Stimulated activated naive B cell treated with anti-CD40 and anti-IgM and Interleukin-4, amounts not matched to agents 10 μg/mL and 1 μg/mL and 100 μg/mL, for 72 hours (primary cell): ENCODE measurements at regions not wholly inside any gene's neighbourhood (a gene's known extent, or its start where the extent isn't known, plus 50 kb on each side); places are given as distances from the start of the nearest gene placed in this dataset.
"Not testable (repeated sequence)": the region's sequence is repeated elsewhere in the genome, so short reads cannot be mapped to it uniquely, and the experiment has no call there.

Experiments
- ATAC-seq, 2 donors: fragments of 150-1000 bp; cut with Tn5 transposase; replicated peaks; 2 replicates each; pipeline ENCODE4 v1.10.0; 2021; ENCODE audit warnings: moderate library complexity in 1 of 2
- DNase-seq: peaks from one replicate; pipeline ENCODE4 v3.0.0; 2021
- H3K27ac Mint-ChIP-seq: one replicate; pipeline ENCODE4 v1.8.0; 2022; ENCODE audit warnings: mild to moderate bottlenecking, mixed read lengths
- H3K27me3 Mint-ChIP-seq, 2 donors: one replicate each; pipeline ENCODE4 v1.8.0; 2022; ENCODE audit warnings: mixed read lengths in 2 of 2
- H3K36me3 Mint-ChIP-seq, 2 donors: one replicate each; pipeline ENCODE4 v1.8.0; 2022; ENCODE audit warnings: mixed read lengths in 2 of 2, mild to moderate bottlenecking in 1 of 2
- H3K4me1 Mint-ChIP-seq, 2 donors: one replicate each; pipeline ENCODE4 v1.8.0; 2022; ENCODE audit warnings: mixed read lengths in 2 of 2, mild to moderate bottlenecking in 1 of 2
- H3K4me3 Mint-ChIP-seq, 2 donors: one replicate each; pipeline ENCODE4 v1.8.0; 2022; ENCODE audit warnings: mild to moderate bottlenecking in 2 of 2, mixed read lengths in 2 of 2, moderate library complexity in 1 of 2
- H3K9me3 Mint-ChIP-seq, 2 donors: one replicate each; pipeline ENCODE4 v1.8.0; 2022; ENCODE audit warnings: mixed read lengths in 2 of 2, mild to moderate bottlenecking in 1 of 2

DNA sequence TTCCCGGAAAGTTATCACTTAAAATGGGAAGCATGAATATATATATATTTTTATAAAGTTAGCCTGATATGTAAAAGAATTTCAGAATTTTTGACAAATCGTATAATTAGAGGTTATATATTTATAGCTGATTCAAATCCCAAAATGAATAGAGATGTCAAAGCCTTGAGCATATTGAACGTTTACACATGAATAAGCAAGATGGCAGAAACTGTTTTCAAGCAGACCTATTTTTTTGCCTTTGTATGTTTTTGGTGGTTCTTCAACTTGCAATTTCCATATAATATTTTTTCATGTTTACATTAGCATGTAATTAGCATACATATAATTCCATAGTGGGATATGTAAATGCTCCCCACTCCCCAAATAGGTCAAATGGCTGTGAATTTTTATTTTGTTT is 189.9 kb downstream of the PRL start:
- Mint-ChIP-seq H3K27me3 (peaks cover 0 to 4% of the 10 kb centered on the region in 2 donors), H3K4me1 (peaks cover 5 to 13% of the 10 kb centered on the region in 2 donors), H3K27ac (no peak overlapping the region), H3K4me3 (no peak overlapping the region), H3K9me3 (peaks cover 7 to 15% of the 10 kb centered on the region in 2 donors), H3K36me3 (peaks cover 4 to 11% of the 10 kb centered on the region in 2 donors)
- DNase-seq (no peak), ATAC-seq (no peak)

DNA sequence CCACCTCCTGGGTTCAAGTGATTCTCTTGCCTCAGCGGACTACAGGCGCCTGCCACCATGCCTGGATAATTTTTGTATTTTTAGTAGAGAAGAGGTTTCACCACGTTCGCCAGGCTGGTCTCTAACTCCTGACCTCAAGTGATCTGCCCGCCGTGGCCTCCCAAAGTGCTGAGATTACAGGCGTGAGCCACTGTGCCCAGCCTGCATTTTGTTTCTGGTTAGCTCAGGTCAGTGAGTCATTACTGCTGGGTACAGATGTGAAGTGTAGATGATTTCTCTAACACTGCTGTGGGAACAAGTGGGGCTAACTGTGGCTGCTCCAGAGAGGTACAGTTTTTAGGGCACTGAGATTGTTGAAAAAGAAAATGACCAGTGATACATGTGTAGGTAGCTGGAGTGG is 188.6 kb downstream of the PRL start:
- Mint-ChIP-seq H3K27me3 (peaks cover 0 to 4% of the 10 kb centered on the region in 2 donors), H3K36me3 (peaks cover 0 to 7% of the 10 kb centered on the region in 2 donors), H3K4me3 (no peak overlapping the region), H3K9me3 (peaks cover 7 to 9% of the 10 kb centered on the region in 2 donors), H3K4me1 (peaks cover under 1 to 2% of the 10 kb centered on the region in 2 donors), H3K27ac (peak overlapping the region; percentile 69)
- ATAC-seq, result no peak
- no peak for DNase-seq

DNA sequence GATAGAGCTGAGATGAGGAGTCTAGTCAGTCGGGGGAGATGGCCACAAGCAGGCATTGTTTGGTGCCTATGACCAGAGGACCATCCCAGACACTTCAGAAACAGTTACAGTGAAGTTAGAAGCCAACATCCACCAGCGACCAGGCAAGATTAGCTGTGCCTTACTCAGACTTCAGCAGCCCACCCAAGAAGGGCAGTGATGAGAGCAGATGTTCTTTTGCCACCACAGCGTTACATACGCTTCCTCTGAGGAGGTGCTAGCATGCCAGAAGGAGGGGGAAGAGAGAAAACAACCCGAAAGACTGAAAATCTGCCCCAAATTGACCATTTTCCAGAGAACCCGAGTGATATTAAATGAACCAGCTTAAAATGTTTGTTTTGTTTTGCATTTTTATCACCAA is 186.8 kb downstream of the PRL start:
- DNase-seq, result no peak
- Mint-ChIP-seq H3K27ac (no peak overlapping the region), H3K27me3 (no peaks in the 10 kb centered on the region), H3K4me1 (no peaks in the 10 kb centered on the region), H3K9me3 (no peaks in the 10 kb centered on the region), H3K36me3 (no peaks in the 10 kb centered on the region), H3K4me3 (no peak overlapping the region)
- no peak for ATAC-seq

DNA sequence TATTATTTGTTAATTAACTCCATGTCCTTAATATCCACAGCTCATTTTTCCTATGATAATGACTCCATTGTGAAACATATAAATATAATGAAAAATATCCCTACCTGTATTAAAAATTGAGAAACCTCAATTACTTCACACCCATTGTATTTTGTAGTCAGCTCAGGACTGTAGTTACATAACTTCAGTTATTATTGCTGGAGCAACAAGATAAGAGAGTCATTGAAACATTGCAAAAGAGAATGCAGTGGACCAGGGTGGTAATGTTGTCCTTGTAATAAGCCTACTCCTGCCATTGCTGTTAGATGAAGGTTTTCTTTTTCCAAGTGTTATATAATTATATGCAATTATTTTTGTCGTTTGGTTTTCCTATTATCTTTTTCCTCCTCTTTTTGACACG is 184.4 kb downstream of the PRL start:
- ATAC-seq (no peak), DNase-seq (no peak)
- no peak overlapping the region for H3K27ac Mint-ChIP-seq
- no peaks in the 10 kb centered on the region for H3K4me1 Mint-ChIP-seq
- H3K9me3 Mint-ChIP-seq, result no peaks in the 10 kb centered on the region
- no peaks in the 10 kb centered on the region for H3K27me3 Mint-ChIP-seq
- H3K36me3 Mint-ChIP-seq, result no peaks in the 10 kb centered on the region
- H3K4me3 Mint-ChIP-seq, result no peak overlapping the region

DNA sequence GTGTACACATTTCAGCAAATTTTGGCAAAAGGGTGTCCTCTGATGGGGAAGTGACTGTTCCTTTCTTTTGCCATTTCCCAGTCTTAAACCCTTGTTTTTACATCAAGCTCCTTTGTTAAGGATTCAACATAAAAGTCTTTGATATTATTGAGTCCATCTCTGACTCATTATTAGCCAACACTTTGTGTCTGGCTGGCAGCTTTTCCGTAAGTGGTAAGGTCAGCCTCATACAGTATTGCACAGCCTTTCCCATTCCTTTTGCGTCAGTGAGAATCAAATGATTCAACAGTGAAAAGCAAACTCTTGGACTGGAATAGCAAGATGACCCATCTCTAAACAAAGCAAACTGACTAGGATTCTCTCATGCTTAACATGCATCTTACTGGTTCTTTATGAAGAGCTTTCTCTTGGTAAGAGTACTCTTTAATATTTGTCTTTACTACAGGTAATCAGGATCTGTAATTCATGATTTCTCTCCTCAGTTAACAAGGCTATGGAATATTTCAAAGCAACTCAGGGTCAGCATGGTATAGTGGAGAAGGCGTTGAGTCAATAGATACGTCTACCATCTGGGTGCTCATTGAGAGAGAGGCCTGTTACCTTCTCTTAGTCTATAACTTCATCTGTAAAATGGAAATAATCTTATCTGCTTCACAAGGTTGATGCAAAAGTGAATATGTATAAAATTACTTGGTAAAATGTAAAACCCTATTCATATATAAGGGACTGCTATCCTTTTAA is 183.6 kb downstream of the PRL start:
- Mint-ChIP-seq H3K27me3 (no peaks in the 10 kb centered on the region), H3K27ac (no peak overlapping the region), H3K4me3 (no peak overlapping the region), H3K9me3 (no peaks in the 10 kb centered on the region), H3K4me1 (no peaks in the 10 kb centered on the region), H3K36me3 (no peaks in the 10 kb centered on the region)
- DNase-seq (no peak), ATAC-seq (no peak)

DNA sequence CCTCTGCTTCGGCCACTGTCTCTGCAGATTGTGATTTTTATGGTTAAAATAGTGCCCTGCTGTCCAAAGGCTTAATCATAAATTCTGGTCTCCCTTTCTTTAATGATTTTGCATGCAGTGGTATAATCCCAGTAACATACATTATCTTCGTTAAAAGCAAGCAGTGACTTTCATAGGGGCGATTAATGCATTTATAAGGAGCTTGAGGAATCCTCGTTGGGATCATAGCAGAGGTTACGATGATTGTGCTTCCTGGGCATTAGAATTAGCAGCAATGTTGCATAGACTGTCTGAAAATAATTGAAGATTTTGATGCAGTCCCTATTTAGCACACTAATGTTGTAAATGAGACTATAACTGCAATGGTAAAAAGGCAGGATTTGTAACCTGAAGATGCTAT is 181.3 kb downstream of the PRL start:
- DNase-seq, result no peak
- no peak overlapping the region for H3K4me3 Mint-ChIP-seq
- H3K27me3 Mint-ChIP-seq, result no peaks in the 10 kb centered on the region
- peaks cover 0 to 8% of the 10 kb centered on the region in 2 donors for H3K9me3 Mint-ChIP-seq
- H3K4me1 Mint-ChIP-seq, result no peaks in the 10 kb centered on the region
- no peak overlapping the region for H3K27ac Mint-ChIP-seq
- ATAC-seq, result no peak
- no peaks in the 10 kb centered on the region for H3K36me3 Mint-ChIP-seq

DNA sequence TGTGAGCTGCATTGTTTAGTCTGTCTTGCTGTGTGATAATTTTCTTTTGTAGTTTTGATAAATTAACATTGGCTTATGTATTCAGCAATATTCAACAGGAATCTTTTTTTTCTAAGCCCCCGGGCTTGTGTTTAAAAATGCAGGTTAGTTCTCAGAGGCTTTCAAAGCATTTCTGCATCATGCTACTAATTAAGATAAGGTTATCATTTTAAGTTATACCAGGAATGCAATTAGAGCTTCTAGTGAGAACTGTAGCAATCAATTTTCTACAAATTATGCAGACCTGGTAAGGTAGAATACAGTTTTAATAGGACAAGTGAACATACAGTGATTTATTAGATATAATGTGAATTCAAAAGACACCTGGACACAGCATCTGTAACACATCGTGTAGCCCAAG is 179.2 kb downstream of the PRL start:
- Mint-ChIP-seq H3K27ac (no peak overlapping the region), H3K4me3 (no peak overlapping the region), H3K27me3 (no peaks in the 10 kb centered on the region), H3K4me1 (no peaks in the 10 kb centered on the region), H3K36me3 (no peaks in the 10 kb centered on the region), H3K9me3 (peaks cover 0 to 8% of the 10 kb centered on the region in 2 donors)
- ATAC-seq, result no peak
- DNase-seq, result no peak

DNA sequence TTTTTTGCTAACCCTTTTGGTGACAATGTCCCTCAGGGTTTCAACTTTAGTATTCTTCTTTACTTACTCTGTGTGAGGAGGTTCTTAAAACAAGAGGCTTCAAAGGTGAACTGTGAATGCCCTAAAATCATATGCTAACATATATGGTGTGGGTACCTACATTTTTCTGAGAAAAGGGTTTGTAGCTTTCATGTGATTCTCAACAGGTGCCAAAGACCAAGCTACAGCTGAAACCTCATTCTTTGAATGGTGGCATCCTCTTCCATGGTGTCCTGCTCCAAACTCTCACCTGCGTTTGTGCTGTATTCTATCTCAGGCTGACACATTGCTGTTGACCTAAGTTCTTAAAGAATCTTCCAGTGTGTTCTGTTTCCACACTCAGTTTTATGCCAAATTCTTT is 177.3 kb downstream of the PRL start:
- Mint-ChIP-seq H3K9me3 (peaks cover 0 to 8% of the 10 kb centered on the region in 2 donors), H3K27ac (no peak overlapping the region), H3K36me3 (no peaks in the 10 kb centered on the region), H3K27me3 (no peaks in the 10 kb centered on the region), H3K4me3 (no peak overlapping the region), H3K4me1 (no peaks in the 10 kb centered on the region)
- ATAC-seq (no peak), DNase-seq (no peak)

DNA sequence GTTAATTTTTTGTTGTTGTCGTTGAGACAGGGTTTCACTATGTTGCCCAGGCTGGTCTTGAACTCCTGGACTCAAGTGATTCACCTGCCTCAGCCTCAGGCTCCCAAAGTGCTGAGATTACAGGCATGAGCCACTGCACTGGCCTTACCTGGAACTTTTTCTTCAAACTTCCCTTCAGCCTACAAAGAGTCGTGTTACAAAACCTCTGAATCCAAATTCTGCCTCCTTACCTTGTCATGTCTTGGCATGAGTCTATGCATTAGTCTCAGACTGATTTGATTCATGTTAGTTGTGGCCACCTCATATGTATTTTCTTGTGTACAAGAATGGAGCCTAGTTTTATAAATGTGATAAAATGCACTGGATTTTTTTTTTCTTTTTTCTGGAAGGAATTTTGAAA is 172.1 kb downstream of the PRL start:
- Mint-ChIP-seq H3K4me3 (no peak overlapping the region), H3K36me3 (peaks cover 0 to 6% of the 10 kb centered on the region in 2 donors), H3K27ac (no peak overlapping the region), H3K4me1 (no peaks in the 10 kb centered on the region), H3K27me3 (no peaks in the 10 kb centered on the region), H3K9me3 (peaks cover 5 to 12% of the 10 kb centered on the region in 2 donors)
- no peak for DNase-seq
- ATAC-seq, result no peak

DNA sequence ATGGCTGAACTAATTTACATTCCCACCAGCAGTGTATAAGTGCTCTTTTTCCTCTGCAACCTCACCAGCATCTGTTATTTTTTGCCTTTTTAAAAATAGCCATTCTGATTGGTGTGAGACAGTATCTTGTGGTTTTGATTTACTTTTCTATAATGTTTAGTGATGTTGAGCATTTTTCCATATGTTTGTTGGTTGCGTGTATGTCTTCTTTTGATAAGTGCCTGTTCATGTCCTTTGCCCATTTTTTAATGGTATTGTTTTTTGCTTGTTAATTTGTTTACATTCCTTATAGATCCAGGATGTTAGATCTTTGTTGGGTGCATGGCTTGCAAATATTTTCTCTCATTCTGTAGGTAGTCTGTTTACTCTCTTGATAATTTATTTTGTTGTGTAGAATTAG is 169.9 kb downstream of the PRL start:
- Mint-ChIP-seq H3K4me1 (no peaks in the 10 kb centered on the region), H3K36me3 (peaks cover 0 to 6% of the 10 kb centered on the region in 2 donors), H3K4me3 (no peak overlapping the region), H3K9me3 (peaks cover 15 to 16% of the 10 kb centered on the region in 2 donors), H3K27me3 (no peaks in the 10 kb centered on the region), H3K27ac (no peak overlapping the region)
- DNase-seq (no peak), ATAC-seq (no peak)

DNA sequence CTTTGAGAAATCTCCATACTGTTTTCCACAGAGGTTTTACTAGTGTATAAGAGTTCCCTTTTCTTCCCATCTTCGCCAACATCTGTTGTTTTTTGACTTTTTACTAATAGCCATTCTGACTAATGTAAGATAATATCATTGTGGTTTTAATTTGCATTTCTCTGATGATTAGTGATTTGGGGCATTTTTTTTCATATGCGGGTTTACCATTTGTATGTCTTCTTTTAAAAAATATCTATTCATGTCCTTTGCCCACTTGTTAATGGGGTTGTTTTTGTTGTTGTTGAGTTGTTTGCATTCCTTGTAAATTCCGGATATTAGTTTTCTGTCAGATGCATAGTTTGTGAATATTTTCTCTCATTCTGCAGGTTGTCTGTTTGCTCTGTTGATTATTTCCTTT is 167.1 kb downstream of the PRL start:
- no peak overlapping the region for H3K4me3 Mint-ChIP-seq
- H3K27me3 Mint-ChIP-seq, result no peaks in the 10 kb centered on the region
- ATAC-seq, result no peak
- H3K4me1 Mint-ChIP-seq, result no peaks in the 10 kb centered on the region
- DNase-seq, result no peak
- no peak overlapping the region for H3K27ac Mint-ChIP-seq
- peaks cover 16% of the 10 kb centered on the region in 2 donors for H3K9me3 Mint-ChIP-seq
- peaks cover 0 to 6% of the 10 kb centered on the region in 2 donors for H3K36me3 Mint-ChIP-seq

DNA sequence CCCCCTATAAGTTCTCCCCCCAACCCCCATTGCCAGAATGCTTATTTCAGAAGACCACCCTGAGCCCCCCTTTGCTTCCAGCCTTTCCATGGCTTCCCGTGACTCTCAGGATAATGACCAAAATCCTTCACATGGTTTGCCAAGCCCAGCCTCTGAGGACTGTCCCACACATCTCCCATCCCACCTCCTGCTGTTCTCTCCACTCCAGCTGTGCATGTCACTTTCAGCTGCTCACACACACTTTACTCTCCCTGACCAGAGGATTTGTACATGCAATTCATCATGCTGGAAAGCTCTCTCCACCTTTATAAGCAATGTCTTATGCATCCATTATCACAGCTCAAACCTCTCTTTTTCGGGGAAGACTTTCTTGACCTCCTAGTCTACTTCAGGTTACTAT is 164.2 kb downstream of the PRL start:
- no peak overlapping the region for H3K27ac Mint-ChIP-seq
- ATAC-seq (no peak), DNase-seq (no peak)
- H3K36me3 Mint-ChIP-seq, result no peaks in the 10 kb centered on the region
- no peaks in the 10 kb centered on the region for H3K4me1 Mint-ChIP-seq
- no peaks in the 10 kb centered on the region for H3K27me3 Mint-ChIP-seq
- peaks cover 6 to 12% of the 10 kb centered on the region in 2 donors for H3K9me3 Mint-ChIP-seq
- H3K4me3 Mint-ChIP-seq, result no peak overlapping the region

DNA sequence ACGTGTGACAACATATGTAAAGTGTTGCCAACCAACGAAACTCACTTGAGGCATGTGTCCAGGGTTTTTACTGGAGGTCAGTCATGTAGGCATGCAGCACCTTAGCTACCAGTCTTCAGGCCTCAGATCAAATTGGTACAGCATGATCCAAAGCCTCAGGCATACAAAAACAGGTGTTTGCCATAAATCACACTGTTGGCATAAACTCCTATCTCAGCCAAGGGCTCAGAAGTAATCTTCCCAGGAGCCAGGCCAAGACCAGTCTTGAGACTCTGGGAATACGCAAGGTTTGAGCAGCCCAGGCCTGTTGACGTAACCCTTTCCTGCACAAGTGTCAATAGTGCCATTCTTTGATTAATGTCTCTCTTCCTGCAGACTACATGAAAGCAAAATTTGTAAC is 163.5 kb downstream of the PRL start:
- Mint-ChIP-seq H3K36me3 (no peaks in the 10 kb centered on the region), H3K4me3 (no peak overlapping the region), H3K4me1 (no peaks in the 10 kb centered on the region), H3K27me3 (no peaks in the 10 kb centered on the region), H3K27ac (no peak overlapping the region), H3K9me3 (peaks cover 6 to 12% of the 10 kb centered on the region in 2 donors)
- ATAC-seq, result no peak
- no peak for DNase-seq

DNA sequence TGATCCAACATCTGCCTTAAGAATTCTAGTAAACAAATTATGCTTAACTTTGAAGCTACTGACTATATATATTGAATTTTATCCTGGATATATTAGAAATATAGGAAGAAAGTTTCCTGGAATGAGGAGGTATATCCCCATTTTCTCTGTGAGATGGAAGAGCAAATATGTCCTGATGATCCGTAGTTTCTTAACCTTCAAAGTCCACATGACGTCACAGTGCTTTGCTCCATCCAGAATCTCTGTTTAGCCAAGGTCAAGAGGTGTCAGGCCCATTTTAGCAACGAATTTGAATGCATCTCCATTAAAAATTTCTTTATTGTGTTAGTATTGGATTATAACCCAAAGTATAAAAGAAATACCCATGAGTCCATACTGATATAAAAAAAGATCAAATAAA is 162.5 kb downstream of the PRL start:
- Mint-ChIP-seq H3K36me3 (no peaks in the 10 kb centered on the region), H3K4me3 (no peak overlapping the region), H3K9me3 (peaks cover 6 to 12% of the 10 kb centered on the region in 2 donors), H3K27me3 (no peaks in the 10 kb centered on the region), H3K27ac (no peak overlapping the region), H3K4me1 (no peaks in the 10 kb centered on the region)
- no peak for ATAC-seq
- DNase-seq, result no peak

DNA sequence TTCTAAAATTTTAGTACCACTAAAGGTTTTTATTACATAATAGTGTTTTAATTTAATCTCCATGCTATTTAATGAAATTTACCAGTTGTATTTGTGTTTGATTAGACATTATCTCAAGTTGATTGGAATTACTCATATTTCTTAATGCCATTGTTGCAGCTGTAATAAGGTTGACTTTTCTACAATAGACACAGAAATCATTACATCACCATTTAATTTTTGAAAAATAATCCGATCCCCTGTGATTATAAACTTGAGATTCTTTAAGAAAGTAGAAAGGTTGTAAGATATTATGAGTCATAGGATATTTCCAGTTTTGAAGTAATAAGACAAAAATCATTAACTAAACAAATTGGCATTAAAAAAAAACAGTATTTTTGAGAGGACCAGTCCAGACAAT is 161.4 kb downstream of the PRL start:
- DNase-seq, result no peak
- Mint-ChIP-seq H3K9me3 (peaks cover 1 to 12% of the 10 kb centered on the region in 2 donors), H3K4me1 (no peaks in the 10 kb centered on the region), H3K36me3 (no peaks in the 10 kb centered on the region), H3K27me3 (no peaks in the 10 kb centered on the region), H3K27ac (no peak overlapping the region), H3K4me3 (no peak overlapping the region)
- no peak for ATAC-seq

DNA sequence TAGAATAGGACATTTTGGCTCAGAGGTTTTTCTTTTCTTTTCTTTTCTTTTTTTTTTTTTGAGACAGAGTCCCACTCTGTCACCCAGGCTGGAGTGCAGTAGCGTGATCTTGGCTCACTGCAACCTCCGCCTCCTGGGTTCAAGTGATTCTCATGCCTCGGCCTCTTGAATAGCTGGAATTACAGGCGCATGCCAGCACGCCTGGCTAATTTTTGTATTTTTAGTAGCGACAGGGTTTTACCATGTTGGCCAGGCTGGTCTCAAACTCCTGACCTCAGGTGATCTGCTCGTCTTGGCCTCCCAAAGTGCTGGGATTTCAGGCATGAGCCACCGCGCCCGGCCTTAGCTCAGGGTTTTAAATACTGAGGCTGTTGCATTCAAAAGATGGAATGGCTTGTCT is 156.1 kb downstream of the PRL start:
- not testable (repeated sequence) for DNase-seq, H3K36me3 Mint-ChIP-seq, H3K27ac Mint-ChIP-seq, H3K4me1 Mint-ChIP-seq, ATAC-seq, H3K9me3 Mint-ChIP-seq, H3K4me3 Mint-ChIP-seq, H3K27me3 Mint-ChIP-seq
